OCI-LY3 (cell line): ENCODE measurements at regions not wholly inside any gene's neighbourhood (a gene's known extent, or its start where the extent isn't known, plus 50 kb on each side); places are given as distances from the start of the nearest gene placed in this dataset.
A peak's percentile ranks its signal among the peaks of the same experiment; 100 is the strongest.

Experiments used
- H2AFZ ChIP-seq: fragments of 200-600, 300-600 bp; shearing (Covaris generic); 2 replicates; pipeline ENCODE4 v1.6.0; 2014; ENCODE audit warnings: antibody characterized with exemption, low read depth, low read length
- H3K27ac ChIP-seq: fragments of 200-600, 300-600 bp; sonication (generic); 2 replicates; pipeline ENCODE4 v1.5.1; 2014; ENCODE audit warnings: mild to moderate bottlenecking, low read length, moderate library complexity, mixed read lengths
- H3K27me3 ChIP-seq: fragments of 200-600, 300-600 bp; sonication (generic); 2 replicates; pipeline ENCODE4 v1.6.1; 2014; ENCODE audit warnings: low read depth, low read length, mixed read lengths
- H3K36me3 ChIP-seq: fragments of 200-600, 300-600 bp; sonication (generic); replicated peaks from 2 replicates; pipeline ENCODE3; 2014; ENCODE audit warnings: low read depth, low read length, mixed read lengths
- H3K4me1 ChIP-seq: fragments of 300-600, 200-600 bp; sonication (generic); 2 replicates; pipeline ENCODE4 v1.6.1; 2014; ENCODE audit warnings: low read length, mixed read lengths
- H3K4me2 ChIP-seq: fragments of 200-600, 300-600 bp; sonication (generic); 2 replicates; pipeline ENCODE4 v1.6.1; 2014; ENCODE audit warnings: low read length, mixed read lengths
- H3K4me3 ChIP-seq: fragments of 300-600, 200-600 bp; sonication (generic); 2 replicates; pipeline ENCODE4 v1.5.1; 2014; ENCODE audit warnings: antibody characterized with exemption, mild to moderate bottlenecking, low read length, moderate library complexity
- H3K79me2 ChIP-seq: fragments of 300-600, 200-600 bp; shearing (Covaris generic); 2 replicates; pipeline ENCODE4 v1.6.1; 2014; ENCODE audit warnings: mild to moderate bottlenecking, low read length, mixed read lengths
- H3K9ac ChIP-seq: fragments of 300-600, 200-600 bp; shearing (Covaris generic); 2 replicates; pipeline ENCODE4 v1.6.0; 2014; ENCODE audit warnings: mild to moderate bottlenecking, low read length, moderate library complexity
- H3K9me3 ChIP-seq: fragments of 200-600, 300-600 bp; shearing (Covaris generic); 2 replicates; pipeline ENCODE4 v1.6.1; 2014; ENCODE audit warnings: low read length, mixed read lengths; ENCODE audit not compliant: insufficient read depth
- H4K20me1 ChIP-seq: fragments of 200-600, 300-600 bp; sonication (generic); 2 replicates; pipeline ENCODE4 v1.6.1; 2016; ENCODE audit warnings: low read length, mixed read lengths; ENCODE audit not compliant: insufficient read depth
- EZH2phosphoT487 ChIP-seq: fragments of 200-600 bp; shearing (Covaris generic); IDR thresholded peaks from 2 replicates; pipeline ENCODE4 v1.6.1; 2018; ENCODE audit warnings: antibody characterized with exemption, mixed run types, low read depth
- TF ChIP-seq, protein P1 (sequence below): fragments of 200-600, 300-600 bp; sonication (generic); IDR thresholded peaks from 2 replicates; pipeline ENCODE4 v1.5.1; 2014; ENCODE audit warnings: antibody characterized with exemption, low read length, low read depth

DNA sequence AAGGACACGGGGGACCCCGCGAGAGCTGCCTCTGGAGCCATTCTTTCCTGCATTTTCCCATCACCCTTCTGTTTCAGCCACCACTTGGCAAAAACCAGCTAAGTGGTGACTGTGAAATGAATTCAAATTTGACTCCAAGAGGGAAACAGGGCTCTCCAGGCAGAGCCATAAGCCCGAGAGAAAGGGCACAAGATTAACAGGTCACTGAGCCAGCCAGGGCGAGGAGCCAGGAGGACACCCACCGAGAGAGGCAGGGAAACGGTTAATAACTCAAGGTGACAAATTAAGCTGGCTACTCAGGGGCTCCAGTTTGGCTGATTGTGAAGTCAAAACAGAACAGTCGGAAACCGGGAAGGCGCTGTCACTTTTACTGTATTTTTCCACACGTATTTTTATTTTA, 67.8 kb upstream of the SOX9 start:
- no peak overlapping the region for H3K27ac ChIP-seq
- H3K27me3 ChIP-seq, result no peaks in the 10 kb centered on the region
- H2AFZ ChIP-seq, result no peak overlapping the region
- H3K79me2 ChIP-seq, result no peaks in the 10 kb centered on the region
- peaks cover 11% of the 10 kb centered on the region for H3K4me1 ChIP-seq
- no peaks in the 10 kb centered on the region for H3K36me3 ChIP-seq
- H3K9ac ChIP-seq, result no peak overlapping the region
- H3K9me3 ChIP-seq, result no peaks in the 10 kb centered on the region
- H3K4me2 ChIP-seq, result no peak overlapping the region
- TF ChIP-seq EZH2phosphoT487, result no peak
- TF ChIP-seq, protein P1, sequence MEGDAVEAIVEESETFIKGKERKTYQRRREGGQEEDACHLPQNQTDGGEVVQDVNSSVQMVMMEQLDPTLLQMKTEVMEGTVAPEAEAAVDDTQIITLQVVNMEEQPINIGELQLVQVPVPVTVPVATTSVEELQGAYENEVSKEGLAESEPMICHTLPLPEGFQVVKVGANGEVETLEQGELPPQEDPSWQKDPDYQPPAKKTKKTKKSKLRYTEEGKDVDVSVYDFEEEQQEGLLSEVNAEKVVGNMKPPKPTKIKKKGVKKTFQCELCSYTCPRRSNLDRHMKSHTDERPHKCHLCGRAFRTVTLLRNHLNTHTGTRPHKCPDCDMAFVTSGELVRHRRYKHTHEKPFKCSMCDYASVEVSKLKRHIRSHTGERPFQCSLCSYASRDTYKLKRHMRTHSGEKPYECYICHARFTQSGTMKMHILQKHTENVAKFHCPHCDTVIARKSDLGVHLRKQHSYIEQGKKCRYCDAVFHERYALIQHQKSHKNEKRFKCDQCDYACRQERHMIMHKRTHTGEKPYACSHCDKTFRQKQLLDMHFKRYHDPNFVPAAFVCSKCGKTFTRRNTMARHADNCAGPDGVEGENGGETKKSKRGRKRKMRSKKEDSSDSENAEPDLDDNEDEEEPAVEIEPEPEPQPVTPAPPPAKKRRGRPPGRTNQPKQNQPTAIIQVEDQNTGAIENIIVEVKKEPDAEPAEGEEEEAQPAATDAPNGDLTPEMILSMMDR, result no peak
- no peaks in the 10 kb centered on the region for H4K20me1 ChIP-seq
- H3K4me3 ChIP-seq, result no peak overlapping the region

DNA sequence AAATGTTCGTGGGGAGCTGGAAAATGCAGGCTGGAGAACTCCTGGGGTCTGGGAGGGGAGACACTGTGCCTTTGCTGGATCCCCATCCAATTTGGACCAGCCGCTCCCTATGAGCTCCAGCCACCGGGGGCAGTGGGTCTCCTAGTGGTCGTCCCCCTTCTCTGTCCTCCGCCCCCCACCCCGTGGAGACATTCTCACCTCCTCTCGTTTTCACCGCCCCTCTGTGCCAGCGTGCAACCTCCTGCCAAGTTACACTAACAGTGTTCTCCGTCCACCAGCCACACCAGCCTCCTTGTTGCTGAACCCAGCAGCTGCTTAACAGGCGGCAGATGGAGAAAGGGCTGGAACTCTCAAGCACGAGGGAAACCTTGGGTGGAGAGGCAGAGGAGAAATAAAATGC, 67.4 kb upstream of the SOX9 start:
- Histone ChIP-seq H2AFZ (no peak overlapping the region), H3K4me3 (no peak overlapping the region), H3K9me3 (no peaks in the 10 kb centered on the region), H3K4me2 (no peak overlapping the region), H3K79me2 (no peaks in the 10 kb centered on the region), H3K9ac (no peak overlapping the region), H4K20me1 (no peaks in the 10 kb centered on the region), H3K4me1 (peaks cover 11% of the 10 kb centered on the region), H3K27me3 (no peaks in the 10 kb centered on the region), H3K27ac (no peak overlapping the region), H3K36me3 (no peaks in the 10 kb centered on the region)
- TF ChIP-seq EZH2phosphoT487, result no peak
- TF ChIP-seq, protein P1, result no peak

DNA sequence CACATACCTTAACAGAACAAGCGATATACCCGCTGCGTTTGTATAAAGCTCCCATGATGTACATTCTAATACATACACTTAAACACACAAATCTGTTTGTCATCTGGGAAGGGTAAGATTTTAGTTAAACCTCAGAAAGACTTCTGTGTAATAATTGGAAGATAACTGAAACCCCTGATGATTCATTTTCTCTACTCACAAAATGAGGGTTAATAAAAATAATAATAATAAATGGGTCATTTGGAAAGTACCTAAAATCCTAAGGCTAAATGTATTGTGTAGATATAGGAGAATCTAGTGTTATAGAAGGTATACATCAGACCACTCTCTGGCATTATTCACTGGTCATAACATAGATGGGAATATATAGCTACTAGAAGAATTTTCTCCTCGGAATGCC, 64.7 kb upstream of the SOX9 start:
- Histone ChIP-seq H2AFZ (no peak overlapping the region), H3K4me1 (peaks cover 11% of the 10 kb centered on the region), H3K9ac (no peak overlapping the region), H4K20me1 (no peaks in the 10 kb centered on the region), H3K27me3 (no peaks in the 10 kb centered on the region), H3K9me3 (no peaks in the 10 kb centered on the region), H3K36me3 (no peaks in the 10 kb centered on the region), H3K79me2 (no peaks in the 10 kb centered on the region), H3K4me2 (0 out of 2 replicates have a peak overlapping the region, but pooled peaks have one; percentile 14), H3K4me3 (no peak overlapping the region), H3K27ac (no peak overlapping the region)
- TF ChIP-seq EZH2phosphoT487, result no peak
- TF ChIP-seq, protein P1, result no peak

DNA sequence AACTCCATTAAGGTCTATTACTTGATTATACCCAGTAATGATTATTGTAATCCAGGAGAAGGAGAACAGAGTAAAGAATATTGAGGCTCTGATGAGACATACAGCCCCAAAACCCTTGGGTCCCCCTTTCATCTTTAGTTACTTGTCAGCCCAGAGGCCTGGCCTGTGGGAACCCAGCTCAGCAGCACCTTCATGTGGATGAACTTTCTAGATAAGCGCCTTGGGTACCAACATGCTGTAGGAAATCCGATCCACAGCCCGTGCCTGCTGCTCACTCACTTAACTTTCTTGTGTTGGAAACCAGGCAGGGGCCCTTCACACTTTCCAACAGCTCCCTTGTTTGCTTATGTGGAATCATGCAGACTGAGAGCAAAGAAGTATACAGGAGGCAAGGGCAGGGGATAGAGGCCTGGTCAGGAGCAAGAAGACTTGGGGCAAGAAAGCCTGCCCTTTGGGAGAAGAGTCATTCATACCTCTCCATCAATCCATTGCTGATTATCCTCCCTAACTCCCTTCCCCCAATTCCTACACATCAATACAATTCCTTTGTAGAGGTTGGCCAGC, 64.0 kb upstream of the SOX9 start:
- peaks cover 11% of the 10 kb centered on the region for H3K4me1 ChIP-seq
- H2AFZ ChIP-seq, result no peak overlapping the region
- H3K4me2 ChIP-seq, result no peak overlapping the region
- TF ChIP-seq, protein P1, result no peak
- TF ChIP-seq EZH2phosphoT487, result no peak
- no peaks in the 10 kb centered on the region for H3K79me2 ChIP-seq
- H3K27me3 ChIP-seq, result no peaks in the 10 kb centered on the region
- H3K9me3 ChIP-seq, result no peaks in the 10 kb centered on the region
- no peak overlapping the region for H3K4me3 ChIP-seq
- H3K27ac ChIP-seq, result no peak overlapping the region
- H4K20me1 ChIP-seq, result no peaks in the 10 kb centered on the region
- H3K9ac ChIP-seq, result no peak overlapping the region
- no peaks in the 10 kb centered on the region for H3K36me3 ChIP-seq
